IMR-90 (cell line): ENCODE measurements at regions not wholly inside any gene's neighbourhood (a gene's known extent, or its start where the extent isn't known, plus 50 kb on each side); places are given as distances from the start of the nearest gene placed in this dataset.

Experiments used
- CEBPB ChIP-seq: IDR thresholded peaks from 2 replicates; pipeline ENCODE4 v1.6.1; 2012; ENCODE audit warnings: low read depth, low read length, improper control_type of control experiment
- CHD1 ChIP-seq: IDR thresholded peaks from 2 replicates; pipeline ENCODE4 v1.6.1; 2012; ENCODE audit warnings: low read depth, low read length, improper control_type of control experiment
- CTCF ChIP-seq: conservative IDR thresholded peaks from 2 replicates; pipeline ENCODE4 v1.5.1; 2012; ENCODE audit warnings: mild to moderate bottlenecking, low read depth, low read length, improper control_type of control experiment
- FOS ChIP-seq: fragments of 150-350 bp; IDR thresholded peaks from 2 replicates; pipeline ENCODE4 v1.6.1; 2016; ENCODE audit warnings: low read depth, low read length
- MAFK ChIP-seq: IDR thresholded peaks from 2 replicates; pipeline ENCODE4 v1.6.1; 2012; ENCODE audit warnings: low read depth, low read length, improper control_type of control experiment
- MAZ ChIP-seq: IDR thresholded peaks from 2 replicates; pipeline ENCODE4 v1.6.1; 2012; ENCODE audit warnings: low read depth, mild to moderate bottlenecking, low read length, improper control_type of control experiment, moderate library complexity, borderline replicate concordance
- MXI1 ChIP-seq: IDR thresholded peaks from 2 replicates; pipeline ENCODE4 v1.6.1; 2012; ENCODE audit warnings: low read depth, mild to moderate bottlenecking, low read length, moderate library complexity, borderline replicate concordance
- POLR2A ChIP-seq: IDR thresholded peaks from 2 replicates; pipeline ENCODE4 v1.6.1; 2012; ENCODE audit warnings: mild to moderate bottlenecking, low read depth, low read length
- RAD21 ChIP-seq: IDR thresholded peaks from 2 replicates; pipeline ENCODE4 v1.6.1; 2012; ENCODE audit warnings: low read length, improper control_type of control experiment
- RCOR1 ChIP-seq: IDR thresholded peaks from 2 replicates; pipeline ENCODE4 v1.6.1; 2012; ENCODE audit warnings: mild to moderate bottlenecking, low read length, improper control_type of control experiment; ENCODE audit not compliant: insufficient replicate concordance
- RFX5 ChIP-seq: IDR thresholded peaks from 2 replicates; pipeline ENCODE4 v1.8.0; 2012; ENCODE audit warnings: low read depth, mild to moderate bottlenecking, low read length, moderate library complexity
- SMC3 ChIP-seq: fragments of 150-350 bp; IDR thresholded peaks from 2 replicates; pipeline ENCODE4 v1.6.1; 2016; ENCODE audit warnings: low read depth, mild to moderate bottlenecking, antibody characterized with exemption, low read length, moderate library complexity
- USF2 ChIP-seq: fragments of 150-350 bp; IDR thresholded peaks from 2 replicates; pipeline ENCODE4 v1.6.1; 2017; ENCODE audit warnings: mild to moderate bottlenecking, antibody characterized with exemption, low read length, low read depth

- TF ChIP-seq SMC3 (no peak), POLR2A (no peak), CTCF (no peak), CEBPB (no peak), RAD21 (no peak), USF2 (no peak), MAZ (no peak), RFX5 (no peak), FOS (no peak), MXI1 (no peak), RCOR1 (no peak), CHD1 (no peak), MAFK (no peak)
These were observed 95.7 kb upstream of the ARMC3 start for GRCh38 chr10:22832066-22832602.
